ENCODE measurements at regions not wholly inside any gene's neighbourhood (a gene's known extent, or its start where the extent isn't known, plus 50 kb on each side); places are given as distances from the start of the nearest gene placed in this dataset.
A peak's percentile ranks its signal among the peaks of the same experiment; 100 is the strongest.
"Not testable (repeated sequence)": the region's sequence is repeated elsewhere in the genome, so short reads cannot be mapped to it uniquely, and the experiment has no call there.

DNA sequence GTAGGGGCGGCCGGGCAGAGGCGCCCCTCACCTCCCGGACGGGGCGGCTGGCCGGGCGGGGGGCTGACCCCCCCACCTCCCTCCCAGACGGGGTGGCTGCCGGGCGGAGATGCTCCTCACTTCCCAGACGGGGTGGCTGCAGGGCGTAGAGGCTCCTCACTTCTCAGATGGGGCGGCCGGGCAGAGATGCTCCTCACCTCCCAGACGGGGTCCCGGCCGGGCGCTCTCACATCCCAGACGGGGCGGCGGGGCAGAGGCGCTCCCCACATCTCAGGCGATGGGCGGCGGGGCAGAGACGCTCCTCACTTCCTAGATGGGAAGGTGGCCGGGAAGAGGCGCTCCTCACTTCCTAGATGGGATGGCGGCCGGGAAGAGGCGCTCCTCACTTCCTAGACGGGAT is 232.2 kb upstream of the PRDM1 start:
- not testable (repeated sequence) for H3K27ac Mint-ChIP-seq; H3K4me1 Mint-ChIP-seq (ENCODE audit: low read depth); ATAC-seq (replicated peaks in 1 of 2); H3K9me3 Mint-ChIP-seq; H3K4me3 Mint-ChIP-seq; DNase-seq; H3K27me3 Mint-ChIP-seq (ENCODE audit: low read depth); H3K36me3 Mint-ChIP-seq (ENCODE audit: insufficient read depth in 2 of 2)

DNA sequence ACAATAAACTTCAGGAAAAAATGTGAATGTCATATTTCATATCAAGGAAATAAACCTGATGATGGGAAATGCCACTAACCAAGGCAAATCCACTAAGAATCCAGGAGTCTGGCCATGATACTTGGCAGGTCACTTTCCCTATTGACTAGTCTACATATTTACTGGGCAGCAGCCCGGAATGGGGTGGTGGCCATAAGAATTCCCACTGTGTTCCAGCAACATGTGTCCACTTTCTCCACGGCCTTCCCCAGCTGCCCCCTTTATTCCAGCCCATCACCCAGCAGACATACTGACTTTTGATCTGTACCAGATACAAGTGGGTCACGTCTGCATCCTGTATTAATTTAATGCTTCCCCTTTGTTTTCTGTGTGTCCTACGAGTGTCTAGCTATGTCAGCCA is 234.5 kb upstream of the PRDM1 start:
- H3K27ac Mint-ChIP-seq, result no peak overlapping the region
- H3K9me3 Mint-ChIP-seq, result no peaks in the 10 kb centered on the region
- peaks cover 14% of the 10 kb centered on the region for H3K27me3 Mint-ChIP-seq (ENCODE audit: low read depth)
- no peaks in the 10 kb centered on the region for H3K4me1 Mint-ChIP-seq (ENCODE audit: low read depth)
- no peak for ATAC-seq (replicated peaks in 1 of 2)
- DNase-seq, result no peak
- H3K4me3 Mint-ChIP-seq, result no peak overlapping the region
- peaks cover 0 to 3% of the 10 kb centered on the region in 2 donors for H3K36me3 Mint-ChIP-seq (ENCODE audit: insufficient read depth in 2 of 2)

DNA sequence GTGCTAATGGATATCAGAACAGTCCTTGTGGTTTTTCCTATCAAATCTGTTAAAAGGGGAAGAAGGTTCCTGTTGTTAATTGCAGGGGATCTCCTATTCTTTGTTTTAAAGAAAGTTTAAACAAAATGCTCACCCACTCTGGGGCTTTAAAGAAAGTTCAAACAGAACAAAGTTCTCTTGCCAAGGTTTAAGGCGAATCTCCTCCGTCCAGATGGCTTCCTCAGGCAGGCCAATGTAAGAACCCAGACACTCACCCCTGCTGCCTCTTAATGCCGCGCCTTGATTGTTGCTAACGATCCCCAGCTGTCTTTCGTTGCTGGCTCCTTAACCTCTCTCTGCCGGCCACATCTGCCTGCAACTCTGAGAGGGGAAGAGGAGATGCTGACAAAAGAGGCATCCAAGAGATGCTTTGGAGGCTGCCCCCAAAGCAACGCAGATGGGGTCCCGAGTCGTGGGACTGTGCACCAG is 235.0 kb upstream of the PRDM1 start:
- no peak overlapping the region for H3K27ac Mint-ChIP-seq
- H3K4me3 Mint-ChIP-seq, result no peak overlapping the region
- no peaks in the 10 kb centered on the region for H3K9me3 Mint-ChIP-seq
- H3K36me3 Mint-ChIP-seq (ENCODE audit: insufficient read depth in 2 of 2), result peaks cover 0 to under 1% of the 10 kb centered on the region in 2 donors
- H3K27me3 Mint-ChIP-seq (ENCODE audit: low read depth), result peaks cover 9% of the 10 kb centered on the region
- H3K4me1 Mint-ChIP-seq (ENCODE audit: low read depth), result no peaks in the 10 kb centered on the region
- DNase-seq, result no peak
- ATAC-seq (replicated peaks in 1 of 2), result no peak

DNA sequence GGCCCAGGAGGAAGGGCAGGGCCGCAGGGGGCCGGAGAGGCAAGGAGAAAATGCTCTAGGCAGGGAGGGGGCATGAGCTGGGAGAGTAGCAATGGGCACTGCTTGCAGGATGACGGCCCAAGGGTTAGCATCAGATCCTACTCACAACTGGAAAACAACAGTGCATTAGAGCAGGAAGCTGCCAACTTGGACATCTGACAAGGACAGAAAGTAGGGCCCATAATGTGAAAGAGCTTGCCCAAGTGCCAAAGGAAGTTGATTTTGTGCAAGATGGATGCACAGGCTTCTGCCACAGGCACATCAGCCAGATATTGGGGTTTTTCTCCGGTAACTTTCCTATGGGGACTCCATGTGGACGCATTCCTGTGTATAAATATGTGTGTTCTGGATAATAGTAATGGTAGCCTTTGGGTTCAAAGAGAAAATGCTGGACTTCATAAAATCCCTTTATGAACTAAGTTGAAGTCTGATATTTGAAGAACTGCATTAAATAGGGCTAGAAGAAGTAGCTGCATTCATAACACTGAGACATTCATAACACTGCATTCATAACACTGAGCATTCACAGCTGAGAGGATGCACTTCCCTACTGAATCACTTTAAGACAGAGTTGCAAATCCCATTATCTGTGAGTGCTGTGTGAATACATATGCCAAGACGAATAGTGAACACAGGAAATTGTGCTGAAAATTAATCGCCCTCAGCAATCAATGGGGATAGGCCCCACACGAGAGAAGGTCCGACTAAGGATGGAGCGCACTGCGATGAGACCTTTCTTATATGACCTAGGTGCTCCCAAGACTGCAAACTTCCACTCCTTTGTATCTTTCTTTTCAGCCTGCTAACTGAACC is 235.6 kb upstream of the PRDM1 start:
- Mint-ChIP-seq H3K4me3 (no peak overlapping the region), H3K36me3 (ENCODE audit: insufficient read depth in 2 of 2) (no peaks in the 10 kb centered on the region), H3K27ac (no peak overlapping the region), H3K4me1 (ENCODE audit: low read depth) (no peaks in the 10 kb centered on the region), H3K9me3 (no peaks in the 10 kb centered on the region), H3K27me3 (ENCODE audit: low read depth) (peaks cover 8% of the 10 kb centered on the region)
- ATAC-seq (replicated peaks in 1 of 2) (no peak), DNase-seq (no peak)

DNA sequence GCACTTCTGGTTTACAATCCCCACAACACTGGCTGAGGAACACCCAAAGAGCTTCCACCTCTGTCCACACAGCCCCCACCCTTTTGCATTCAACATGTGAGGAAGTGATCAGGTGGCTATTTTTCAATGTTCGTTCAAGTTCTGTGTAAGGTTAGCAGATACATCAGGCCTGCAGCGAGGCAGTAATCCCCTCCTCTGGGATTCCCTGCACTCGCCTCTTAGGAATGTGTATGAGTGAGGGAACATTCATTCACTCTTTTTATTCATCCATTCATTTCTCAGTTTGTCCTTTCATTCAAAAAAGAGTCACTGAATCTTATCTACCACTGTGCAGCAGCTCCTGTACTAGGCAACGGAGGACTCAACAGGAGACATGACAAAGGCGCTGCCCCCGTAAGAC is 236.4 kb upstream of the PRDM1 start:
- Mint-ChIP-seq H3K36me3 (ENCODE audit: insufficient read depth in 2 of 2) (no peaks in the 10 kb centered on the region), H3K4me1 (ENCODE audit: low read depth) (no peaks in the 10 kb centered on the region)
- no peak for DNase-seq

DNA sequence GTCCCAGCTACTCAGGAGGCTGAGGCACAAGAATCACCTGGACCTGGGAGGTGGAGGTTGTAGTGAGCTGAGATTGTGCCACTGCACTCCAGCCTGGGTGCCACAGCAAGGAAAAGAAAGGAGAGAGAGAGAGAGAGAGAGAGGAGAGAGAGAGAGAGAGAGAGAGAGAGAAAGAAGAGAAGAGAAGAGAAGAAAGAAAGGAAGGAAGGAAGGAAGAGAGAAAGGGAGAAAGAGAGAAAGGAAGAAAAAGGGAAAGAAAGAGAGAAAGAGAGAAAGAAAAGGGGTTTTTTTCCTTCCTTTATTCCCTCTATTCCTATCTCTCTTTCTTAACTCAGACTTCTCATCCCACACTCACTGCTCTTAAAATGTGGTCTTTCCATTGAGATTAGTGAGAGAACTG is 238.7 kb upstream of the PRDM1 start:
- Mint-ChIP-seq H3K4me1 (ENCODE audit: low read depth) (no peaks in the 10 kb centered on the region), H3K27me3 (ENCODE audit: low read depth) (peaks cover 8% of the 10 kb centered on the region), H3K9me3 (no peaks in the 10 kb centered on the region), H3K4me3 (no peak overlapping the region), H3K27ac (peak overlapping the region; percentile 12), H3K36me3 (ENCODE audit: insufficient read depth in 2 of 2) (no peaks in the 10 kb centered on the region)
- DNase-seq (no peak), ATAC-seq (replicated peaks in 1 of 2) (no peak)

More for the DNA sequence above, 236.4 kb upstream of the PRDM1 start:
- Mint-ChIP-seq H3K4me3 (no peak overlapping the region), H3K9me3 (no peaks in the 10 kb centered on the region), H3K27me3 (ENCODE audit: low read depth) (peaks cover 8% of the 10 kb centered on the region), H3K27ac (no peak overlapping the region)
- ATAC-seq (replicated peaks in 1 of 2), result no peak

DNA sequence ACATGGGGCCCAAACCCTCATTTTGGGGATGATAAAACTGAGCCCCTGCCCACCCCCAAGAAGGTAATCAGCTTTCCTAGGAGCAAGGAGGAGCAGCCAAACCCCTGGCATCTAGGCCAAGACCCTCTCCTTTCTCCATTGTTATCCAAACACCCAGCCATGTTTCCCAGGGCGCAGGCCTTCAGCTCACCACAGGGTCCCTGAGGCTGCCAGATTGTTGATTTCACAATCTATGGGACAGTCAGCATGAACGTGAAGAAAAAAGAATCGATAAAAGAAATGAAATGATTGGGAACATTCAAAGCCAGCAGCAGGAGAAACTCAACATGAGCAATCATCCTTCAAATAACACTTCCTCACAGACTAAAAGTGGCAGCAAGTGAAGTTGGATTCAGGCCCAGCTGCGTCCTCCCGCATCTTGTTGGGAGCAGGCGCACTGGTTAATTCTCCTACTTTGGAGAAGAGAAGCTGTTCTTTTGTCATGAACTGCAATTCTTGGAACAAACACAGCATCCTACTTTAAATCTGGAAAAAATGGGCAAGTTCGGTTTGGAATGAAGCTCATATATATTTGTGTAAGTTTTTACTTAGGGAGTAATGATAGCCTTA is 241.8 kb upstream of the PRDM1 start:
- Mint-ChIP-seq H3K27ac (no peak overlapping the region), H3K9me3 (no peaks in the 10 kb centered on the region), H3K36me3 (ENCODE audit: insufficient read depth in 2 of 2) (no peaks in the 10 kb centered on the region), H3K4me1 (ENCODE audit: low read depth) (no peaks in the 10 kb centered on the region), H3K4me3 (no peak overlapping the region), H3K27me3 (ENCODE audit: low read depth) (peaks cover 8% of the 10 kb centered on the region)
- no peak for DNase-seq
- no peak for ATAC-seq (replicated peaks in 1 of 2)

DNA sequence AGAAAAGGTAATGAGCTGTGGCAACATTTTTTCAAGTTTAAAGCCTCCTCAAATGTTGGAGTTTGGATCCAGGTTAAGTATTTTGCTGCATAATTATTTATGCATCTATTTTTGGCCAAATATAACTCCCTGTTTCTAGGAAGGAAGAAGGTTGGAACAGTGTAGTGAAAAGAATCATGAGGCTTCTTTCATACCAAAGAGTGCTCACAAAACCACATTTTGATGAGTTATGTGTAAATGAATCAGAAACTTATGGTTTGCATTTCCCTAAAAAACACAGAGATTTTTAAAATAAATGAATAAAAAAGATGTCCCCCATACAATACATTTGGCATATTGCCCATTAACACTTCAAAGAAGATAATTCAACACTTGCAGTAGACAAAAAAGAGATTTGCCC is 246.9 kb upstream of the PRDM1 start:
- DNase-seq (no peak), ATAC-seq (replicated peaks in 1 of 2) (no peak)
- Mint-ChIP-seq H3K9me3 (peaks cover 0 to 1% of the 10 kb centered on the region in 2 donors), H3K27ac (no peak overlapping the region), H3K36me3 (ENCODE audit: insufficient read depth in 2 of 2) (no peaks in the 10 kb centered on the region), H3K27me3 (ENCODE audit: low read depth) (no peaks in the 10 kb centered on the region), H3K4me3 (no peak overlapping the region), H3K4me1 (ENCODE audit: low read depth) (no peaks in the 10 kb centered on the region)

DNA sequence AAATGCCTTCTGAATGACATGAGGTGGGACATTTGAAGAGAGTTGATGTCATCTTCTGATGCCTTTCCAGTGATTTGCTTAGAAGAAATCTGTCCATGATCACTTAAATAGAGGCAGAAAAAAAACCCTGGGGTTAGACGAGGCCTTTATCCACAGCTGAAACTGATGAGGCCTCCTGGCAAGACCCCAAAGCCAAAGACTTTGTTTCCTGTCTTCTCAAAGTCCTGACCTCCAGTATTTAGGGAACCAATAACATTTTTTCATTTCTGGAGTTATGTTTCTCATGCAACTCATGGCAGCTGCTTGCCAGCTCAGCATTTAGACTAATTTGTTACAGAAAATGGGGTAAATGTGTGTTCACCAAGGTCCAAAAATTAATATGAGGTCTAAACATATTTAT is 248.0 kb upstream of the PRDM1 start:
- H3K4me1 Mint-ChIP-seq (ENCODE audit: low read depth), result no peaks in the 10 kb centered on the region
- no peak overlapping the region for H3K27ac Mint-ChIP-seq
- no peaks in the 10 kb centered on the region for H3K27me3 Mint-ChIP-seq (ENCODE audit: low read depth)
- DNase-seq (no peak), ATAC-seq (replicated peaks in 1 of 2) (no peak)
- H3K4me3 Mint-ChIP-seq, result no peak overlapping the region
- H3K36me3 Mint-ChIP-seq (ENCODE audit: insufficient read depth in 2 of 2), result no peaks in the 10 kb centered on the region
- peaks cover 0 to 1% of the 10 kb centered on the region in 2 donors for H3K9me3 Mint-ChIP-seq

DNA sequence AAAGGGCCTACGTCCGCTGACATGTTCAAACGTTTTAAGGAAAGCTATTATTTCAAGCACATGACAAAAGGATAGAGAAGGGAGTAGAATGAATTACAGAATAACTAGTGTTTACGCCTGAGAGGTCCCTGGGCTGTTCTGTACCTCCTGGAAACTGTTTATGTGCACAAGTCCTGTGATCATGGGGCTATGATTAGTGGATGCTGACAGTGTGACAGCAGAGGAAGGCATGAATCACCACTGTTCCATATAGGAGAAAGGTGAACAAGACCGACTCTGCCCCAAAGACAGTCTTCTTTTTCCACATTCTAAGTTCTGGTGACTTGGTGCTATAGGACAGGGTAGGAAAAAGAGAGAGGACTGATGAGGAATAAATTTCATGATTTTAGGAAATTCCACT is 249.2 kb upstream of the PRDM1 start:
- DNase-seq, result no peak
- no peak overlapping the region for H3K4me3 Mint-ChIP-seq
- no peak for ATAC-seq (replicated peaks in 1 of 2)
- no peaks in the 10 kb centered on the region for H3K36me3 Mint-ChIP-seq (ENCODE audit: insufficient read depth in 2 of 2)
- H3K27me3 Mint-ChIP-seq (ENCODE audit: low read depth), result no peaks in the 10 kb centered on the region
- no peaks in the 10 kb centered on the region for H3K4me1 Mint-ChIP-seq (ENCODE audit: low read depth)
- peaks cover 0 to 1% of the 10 kb centered on the region in 2 donors for H3K9me3 Mint-ChIP-seq
- H3K27ac Mint-ChIP-seq, result no peak overlapping the region

DNA sequence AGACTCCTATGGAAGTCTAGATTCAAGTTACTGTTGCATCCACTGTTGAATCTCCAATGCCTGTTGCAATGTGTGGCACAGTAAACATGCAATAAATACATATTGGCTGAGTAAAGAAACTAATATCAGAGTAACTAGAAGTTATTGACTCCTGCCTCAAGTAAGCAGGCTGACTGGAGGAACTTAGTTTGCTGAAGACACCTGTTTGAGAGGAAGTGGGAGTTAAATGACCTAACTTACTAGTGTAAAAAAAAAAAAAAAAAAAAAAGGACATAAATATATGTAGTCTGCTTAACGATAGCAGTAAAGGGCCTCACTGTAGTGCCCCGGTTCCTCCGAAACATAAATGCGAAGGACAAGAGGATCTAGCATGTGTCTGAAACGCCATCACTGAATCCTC is 249.8 kb upstream of the PRDM1 start:
- Mint-ChIP-seq H3K4me3 (no peak overlapping the region), H3K36me3 (ENCODE audit: insufficient read depth in 2 of 2) (no peaks in the 10 kb centered on the region), H3K27me3 (ENCODE audit: low read depth) (no peaks in the 10 kb centered on the region), H3K4me1 (ENCODE audit: low read depth) (no peaks in the 10 kb centered on the region), H3K9me3 (peaks cover 0 to 1% of the 10 kb centered on the region in 2 donors), H3K27ac (no peak overlapping the region)
- DNase-seq (no peak), ATAC-seq (replicated peaks in 1 of 2) (no peak)

DNA sequence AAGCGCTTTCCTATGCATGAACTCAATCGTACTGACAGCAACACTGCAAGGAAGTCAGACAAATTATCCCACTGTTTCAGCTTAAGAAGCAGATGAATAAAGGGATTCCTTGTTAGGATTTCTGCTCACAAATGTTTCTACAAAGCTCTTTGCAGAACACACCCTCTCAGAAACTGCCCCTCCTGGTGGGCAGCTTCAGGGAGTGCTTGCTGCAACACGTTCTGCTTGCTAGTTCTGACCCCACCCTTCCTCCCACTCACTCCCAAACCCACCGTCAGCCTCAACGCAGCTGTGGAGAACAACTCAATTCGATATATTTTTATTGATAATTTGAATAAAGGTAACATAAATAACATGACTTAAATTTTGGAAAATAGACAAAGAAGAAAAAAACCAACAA is 250.8 kb upstream of the PRDM1 start:
- no peak overlapping the region for H3K4me3 Mint-ChIP-seq
- no peak overlapping the region for H3K27ac Mint-ChIP-seq
- H3K9me3 Mint-ChIP-seq, result peaks cover 0 to 1% of the 10 kb centered on the region in 2 donors
- no peaks in the 10 kb centered on the region for H3K36me3 Mint-ChIP-seq (ENCODE audit: insufficient read depth in 2 of 2)
- H3K4me1 Mint-ChIP-seq (ENCODE audit: low read depth), result peaks cover 3% of the 10 kb centered on the region
- DNase-seq, result peak in 1 of 2 donors; percentile 8
- peaks cover 3% of the 10 kb centered on the region for H3K27me3 Mint-ChIP-seq (ENCODE audit: low read depth)
- no peak for ATAC-seq (replicated peaks in 1 of 2)

DNA sequence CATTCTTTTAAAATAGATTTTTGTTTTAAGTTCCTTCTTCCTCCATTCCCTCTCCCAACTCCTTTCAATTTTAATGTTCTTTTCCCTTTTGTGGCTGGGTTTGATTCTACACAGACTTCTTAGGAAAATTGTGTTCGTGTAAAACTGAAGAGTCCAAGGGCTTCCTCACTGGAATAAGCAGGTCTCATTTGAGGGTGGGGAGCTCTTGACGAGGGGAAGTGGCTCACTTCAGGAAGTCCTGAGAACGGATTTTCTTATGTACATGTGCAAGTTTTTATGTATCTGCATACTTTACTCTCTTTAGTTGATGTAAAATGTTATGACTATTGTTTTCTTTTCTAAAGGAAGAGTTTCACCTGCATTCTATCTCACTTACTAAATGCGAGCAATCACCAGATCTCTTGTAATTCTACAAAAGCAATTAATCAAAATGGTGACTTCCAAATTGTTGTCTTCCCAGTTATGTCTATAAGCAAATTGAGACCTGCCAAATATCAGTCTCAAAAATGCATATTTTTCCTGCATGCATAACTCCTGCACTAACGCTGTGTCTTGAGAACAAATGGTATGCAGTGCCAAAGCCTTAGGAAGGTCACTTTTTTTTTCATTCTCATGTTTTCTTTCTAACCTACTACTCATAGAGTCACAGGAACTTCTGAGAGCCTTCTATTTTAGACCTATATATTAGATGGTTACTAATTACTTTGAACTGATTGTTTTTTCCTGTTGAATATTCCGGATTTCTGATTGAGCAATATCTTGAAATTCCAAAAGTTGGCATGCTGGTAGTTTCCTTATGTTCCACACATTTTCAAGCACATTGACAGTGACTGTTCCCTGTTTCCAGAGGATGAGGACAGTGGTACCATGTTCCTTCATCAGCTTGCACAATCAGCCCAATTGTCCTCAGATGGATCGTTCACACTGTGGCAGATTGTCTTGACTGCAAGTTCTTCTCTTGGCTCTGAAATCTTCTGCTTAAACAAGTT is 251.9 kb upstream of the PRDM1 start:
- DNase-seq (no peak), ATAC-seq (replicated peaks in 1 of 2) (no peak)
- H3K4me1 Mint-ChIP-seq (ENCODE audit: low read depth), result peaks cover 4% of the 10 kb centered on the region
- peaks cover 0 to 1% of the 10 kb centered on the region in 2 donors for H3K9me3 Mint-ChIP-seq
- H3K27ac Mint-ChIP-seq, result no peak overlapping the region
- peaks cover 4% of the 10 kb centered on the region for H3K27me3 Mint-ChIP-seq (ENCODE audit: low read depth)
- H3K36me3 Mint-ChIP-seq (ENCODE audit: insufficient read depth in 2 of 2), result no peaks in the 10 kb centered on the region
- no peak overlapping the region for H3K4me3 Mint-ChIP-seq

Measured in activated T-cell treated with anti-CD3 and anti-CD28 coated beads, Interleukin-2, amount 50 U/mL, for 72 hours (primary cell).